Sigmoid colon (tissue), 4 donors: ENCODE measurements at regions not wholly inside any gene's neighbourhood (a gene's known extent, or its start where the extent isn't known, plus 50 kb on each side); places are given as distances from the start of the nearest gene placed in this dataset.

ENCODE experiments used
- EP300 ChIP-seq, 4 donors: sonication (generic); formaldehyde crosslinking; IDR thresholded peaks; one replicate each; pipeline ENCODE4 v1.6.1; 2017; ENCODE audit warnings: antibody characterized with exemption in 4 of 4
- POLR2A ChIP-seq, 2 donors: fragments of 450-650 bp; IDR thresholded peaks; one replicate each; pipeline ENCODE4 v1.6.1; 2016; ENCODE audit warnings: antibody characterized with exemption in 2 of 2, mild to moderate bottlenecking in 2 of 2, moderate library complexity in 2 of 2
- POLR2AphosphoS5 ChIP-seq, 4 donors: sonication (generic); formaldehyde crosslinking; IDR thresholded peaks; one replicate each; pipeline ENCODE4 v1.6.1; 2017; ENCODE audit warnings: antibody characterized with exemption in 4 of 4
- TF ChIP-seq, protein P1 (sequence below), 4 experiments: fragments of 450-650 bp in 3 of 4; fragments of 200-600 bp in 1 of 4; IDR thresholded peaks; one replicate each; pipeline ENCODE4 v1.5.1; 2016 to 2019; ENCODE audit warnings: antibody characterized with exemption in 4 of 4, mild to moderate bottlenecking in 3 of 4, moderate library complexity in 2 of 4

DNA sequence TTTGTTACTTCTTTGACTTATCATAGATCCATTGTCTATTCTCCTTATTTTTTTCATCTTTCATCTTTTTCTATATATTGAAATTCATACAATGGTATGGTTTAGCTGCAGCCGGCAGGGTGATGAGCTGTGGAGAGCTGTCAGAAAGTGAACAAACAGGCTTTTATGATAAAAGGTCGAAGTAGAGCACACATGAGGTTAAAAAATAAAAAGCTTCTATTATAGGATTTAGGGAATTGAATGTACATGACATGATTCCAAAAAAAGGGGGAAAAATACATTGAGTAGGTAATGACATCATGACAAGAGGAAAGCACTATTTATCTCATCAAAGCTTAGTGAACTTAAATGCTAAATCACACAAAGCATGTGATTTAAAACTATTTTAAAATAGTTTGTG lies 884.8 kb downstream of the METTL15 start:
- TF ChIP-seq, protein P1, sequence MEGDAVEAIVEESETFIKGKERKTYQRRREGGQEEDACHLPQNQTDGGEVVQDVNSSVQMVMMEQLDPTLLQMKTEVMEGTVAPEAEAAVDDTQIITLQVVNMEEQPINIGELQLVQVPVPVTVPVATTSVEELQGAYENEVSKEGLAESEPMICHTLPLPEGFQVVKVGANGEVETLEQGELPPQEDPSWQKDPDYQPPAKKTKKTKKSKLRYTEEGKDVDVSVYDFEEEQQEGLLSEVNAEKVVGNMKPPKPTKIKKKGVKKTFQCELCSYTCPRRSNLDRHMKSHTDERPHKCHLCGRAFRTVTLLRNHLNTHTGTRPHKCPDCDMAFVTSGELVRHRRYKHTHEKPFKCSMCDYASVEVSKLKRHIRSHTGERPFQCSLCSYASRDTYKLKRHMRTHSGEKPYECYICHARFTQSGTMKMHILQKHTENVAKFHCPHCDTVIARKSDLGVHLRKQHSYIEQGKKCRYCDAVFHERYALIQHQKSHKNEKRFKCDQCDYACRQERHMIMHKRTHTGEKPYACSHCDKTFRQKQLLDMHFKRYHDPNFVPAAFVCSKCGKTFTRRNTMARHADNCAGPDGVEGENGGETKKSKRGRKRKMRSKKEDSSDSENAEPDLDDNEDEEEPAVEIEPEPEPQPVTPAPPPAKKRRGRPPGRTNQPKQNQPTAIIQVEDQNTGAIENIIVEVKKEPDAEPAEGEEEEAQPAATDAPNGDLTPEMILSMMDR (IDR thresholded peaks at IDR 0.05), result no peak
- TF ChIP-seq POLR2A (IDR thresholded peaks at IDR 0.05) (no peak), POLR2AphosphoS5 (IDR thresholded peaks at IDR 0.05) (no peak), EP300 (IDR thresholded peaks at IDR 0.05) (no peak)
